Fibroblast of lung (primary cell): ENCODE measurements at regions not wholly inside any gene's neighbourhood (a gene's known extent, or its start where the extent isn't known, plus 50 kb on each side); places are given as distances from the start of the nearest gene placed in this dataset.

ENCODE experiments used
- EZH2 ChIP-seq: IDR thresholded peaks from 2 replicates; pipeline ENCODE4 v1.5.1; 2012; ENCODE audit warnings: low read length, control low read depth, mild to moderate bottlenecking; ENCODE audit errors: missing control alignments
- TF ChIP-seq, protein P1 (sequence below), 2 donors: IDR thresholded peaks in 1 of 2; conservative IDR thresholded peaks in 1 of 2; 1 replicate in 1 of 2; 2 replicates in 1 of 2; pipeline ENCODE4 v1.5.1; 2011 to 2012; ENCODE audit warnings: low read length in 2 of 2, control low read depth in 1 of 2, inconsistent platforms in 1 of 2, low read depth in 1 of 2, mild to moderate bottlenecking in 1 of 2

DNA sequence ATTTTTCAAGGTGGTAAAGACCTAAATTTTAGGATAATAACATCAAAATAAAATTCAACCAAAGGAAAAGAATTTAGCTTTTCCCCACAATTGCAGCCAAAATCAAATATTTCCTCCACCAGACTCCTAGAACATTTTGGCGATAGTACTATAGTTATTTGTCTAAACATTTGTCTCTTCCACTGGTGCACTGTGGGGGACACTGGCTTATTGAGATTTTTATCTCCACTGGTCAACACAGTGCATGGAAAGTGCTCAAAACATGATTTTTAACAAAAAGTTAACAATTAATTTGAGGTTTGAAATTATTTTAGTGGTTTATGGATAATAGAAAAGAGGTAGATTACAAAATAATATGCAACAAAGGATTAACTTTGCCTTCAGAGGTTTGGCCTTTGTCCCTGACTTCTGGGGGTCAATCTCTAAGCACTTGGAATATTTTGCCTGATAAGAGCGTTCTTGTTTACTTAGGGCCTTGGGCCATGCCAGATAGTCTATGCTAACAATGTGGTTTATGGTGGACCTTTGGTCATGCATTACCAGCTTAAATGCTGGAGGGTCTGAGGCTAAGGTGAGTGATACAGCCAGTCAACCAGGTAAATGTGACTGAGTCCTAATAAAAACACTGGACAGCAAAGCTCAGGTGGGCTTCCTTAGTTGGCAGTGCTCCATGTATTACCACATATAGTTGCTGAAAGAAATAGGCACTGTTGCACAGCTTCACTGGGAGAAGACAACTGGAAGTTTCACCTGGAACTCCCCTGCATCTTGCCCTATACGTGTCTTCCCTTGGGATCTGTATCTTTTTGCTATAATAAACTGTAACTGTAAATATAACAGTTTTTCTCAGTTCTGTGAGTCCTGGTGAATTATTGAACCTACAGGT lies 67.2 kb upstream of the SATB2 start:
- no peak for TF ChIP-seq EZH2
- TF ChIP-seq, protein P1, sequence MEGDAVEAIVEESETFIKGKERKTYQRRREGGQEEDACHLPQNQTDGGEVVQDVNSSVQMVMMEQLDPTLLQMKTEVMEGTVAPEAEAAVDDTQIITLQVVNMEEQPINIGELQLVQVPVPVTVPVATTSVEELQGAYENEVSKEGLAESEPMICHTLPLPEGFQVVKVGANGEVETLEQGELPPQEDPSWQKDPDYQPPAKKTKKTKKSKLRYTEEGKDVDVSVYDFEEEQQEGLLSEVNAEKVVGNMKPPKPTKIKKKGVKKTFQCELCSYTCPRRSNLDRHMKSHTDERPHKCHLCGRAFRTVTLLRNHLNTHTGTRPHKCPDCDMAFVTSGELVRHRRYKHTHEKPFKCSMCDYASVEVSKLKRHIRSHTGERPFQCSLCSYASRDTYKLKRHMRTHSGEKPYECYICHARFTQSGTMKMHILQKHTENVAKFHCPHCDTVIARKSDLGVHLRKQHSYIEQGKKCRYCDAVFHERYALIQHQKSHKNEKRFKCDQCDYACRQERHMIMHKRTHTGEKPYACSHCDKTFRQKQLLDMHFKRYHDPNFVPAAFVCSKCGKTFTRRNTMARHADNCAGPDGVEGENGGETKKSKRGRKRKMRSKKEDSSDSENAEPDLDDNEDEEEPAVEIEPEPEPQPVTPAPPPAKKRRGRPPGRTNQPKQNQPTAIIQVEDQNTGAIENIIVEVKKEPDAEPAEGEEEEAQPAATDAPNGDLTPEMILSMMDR (conservative IDR thresholded peaks at IDR 0.05 in 1 of 2, IDR thresholded peaks at IDR 0.05 in 1 of 2; ENCODE audit: low read depth in 1 of 2, low read length in 2 of 2) = no peak
